ENCODE measurements at regions not wholly inside any gene's neighbourhood (a gene's known extent, or its start where the extent isn't known, plus 50 kb on each side); places are given as distances from the start of the nearest gene placed in this dataset.

- H3K4me3 ChIP-seq (ENCODE audit: low read depth in 1 of 2, low read length in 2 of 2) = no peak overlapping the region
- no peak overlapping the region for H3K27ac ChIP-seq (ENCODE audit: low read depth, low read length)
- H3K36me3 ChIP-seq (ENCODE audit: insufficient read depth, low read length) = no peaks in the 10 kb centered on the region
- no peak overlapping the region for H3K9ac ChIP-seq (ENCODE audit: low read length)
- no peaks in the 10 kb centered on the region for H3K9me3 ChIP-seq (ENCODE audit: low read length)
- no peaks in the 10 kb centered on the region for H3K4me1 ChIP-seq (ENCODE audit: insufficient read depth, low read length)
- no peaks in the 10 kb centered on the region for H3K27me3 ChIP-seq (ENCODE audit: control insufficient read depth in 1 of 2, insufficient read depth in 2 of 2, low read length in 2 of 2)
Measured at GRCh38 chr6:130587778-130588520, 222.1 kb downstream of the TMEM200A start.

- H3K9ac ChIP-seq (ENCODE audit: low read length) = no peak overlapping the region
- no peaks in the 10 kb centered on the region for H3K4me1 ChIP-seq (ENCODE audit: insufficient read depth, low read length)
- no peaks in the 10 kb centered on the region for H3K27me3 ChIP-seq (ENCODE audit: control insufficient read depth in 1 of 2, insufficient read depth in 2 of 2, low read length in 2 of 2)
- H3K4me3 ChIP-seq (ENCODE audit: low read depth in 1 of 2, low read length in 2 of 2) = no peak overlapping the region
- H3K9me3 ChIP-seq (ENCODE audit: low read length) = no peaks in the 10 kb centered on the region
- no peaks in the 10 kb centered on the region for H3K36me3 ChIP-seq (ENCODE audit: insufficient read depth, low read length)
- H3K27ac ChIP-seq (ENCODE audit: low read depth, low read length) = no peak overlapping the region
Measured at GRCh38 chr6:130593200-130593599, 227.4 kb downstream of the TMEM200A start.

- no peak overlapping the region for H3K4me3 ChIP-seq (ENCODE audit: low read depth in 1 of 2, low read length in 2 of 2)
- no peaks in the 10 kb centered on the region for H3K27me3 ChIP-seq (ENCODE audit: control insufficient read depth in 1 of 2, insufficient read depth in 2 of 2, low read length in 2 of 2)
- no peak overlapping the region for H3K9ac ChIP-seq (ENCODE audit: low read length)
- H3K9me3 ChIP-seq (ENCODE audit: low read length) = no peaks in the 10 kb centered on the region
- no peaks in the 10 kb centered on the region for H3K36me3 ChIP-seq (ENCODE audit: insufficient read depth, low read length)
- no peaks in the 10 kb centered on the region for H3K4me1 ChIP-seq (ENCODE audit: insufficient read depth, low read length)
- H3K27ac ChIP-seq (ENCODE audit: low read depth, low read length) = no peak overlapping the region
Measured at GRCh38 chr6:130593948-130594347, 228.1 kb downstream of the TMEM200A start.

GRCh38 chr6:130598021-130598989 lies 228.9 kb upstream of the SMLR1 start:
- no peak overlapping the region for H3K9ac ChIP-seq (ENCODE audit: low read length)
- H3K4me1 ChIP-seq (ENCODE audit: insufficient read depth, low read length) = no peaks in the 10 kb centered on the region
- H3K27me3 ChIP-seq (ENCODE audit: control insufficient read depth in 1 of 2, insufficient read depth in 2 of 2, low read length in 2 of 2) = no peaks in the 10 kb centered on the region
- no peak overlapping the region for H3K27ac ChIP-seq (ENCODE audit: low read depth, low read length)
- no peak overlapping the region for H3K4me3 ChIP-seq (ENCODE audit: low read depth in 1 of 2, low read length in 2 of 2)
- H3K9me3 ChIP-seq (ENCODE audit: low read length) = no peaks in the 10 kb centered on the region
- no peaks in the 10 kb centered on the region for H3K36me3 ChIP-seq (ENCODE audit: insufficient read depth, low read length)

- Histone ChIP-seq H3K9me3 (ENCODE audit: low read length) (no peaks in the 10 kb centered on the region), H3K36me3 (ENCODE audit: insufficient read depth, low read length) (no peaks in the 10 kb centered on the region), H3K27me3 (ENCODE audit: control insufficient read depth in 1 of 2, insufficient read depth in 2 of 2, low read length in 2 of 2) (no peaks in the 10 kb centered on the region), H3K27ac (ENCODE audit: low read depth, low read length) (no peak overlapping the region), H3K4me1 (ENCODE audit: insufficient read depth, low read length) (no peaks in the 10 kb centered on the region), H3K9ac (ENCODE audit: low read length) (no peak overlapping the region), H3K4me3 (ENCODE audit: low read depth in 1 of 2, low read length in 2 of 2) (no peak overlapping the region)
Measured at GRCh38 chr6:130600880-130601341, 226.3 kb upstream of the SMLR1 start.

- Histone ChIP-seq H3K27me3 (ENCODE audit: control insufficient read depth in 1 of 2, insufficient read depth in 2 of 2, low read length in 2 of 2) (no peaks in the 10 kb centered on the region), H3K9me3 (ENCODE audit: low read length) (no peaks in the 10 kb centered on the region), H3K36me3 (ENCODE audit: insufficient read depth, low read length) (no peaks in the 10 kb centered on the region), H3K4me3 (ENCODE audit: low read depth in 1 of 2, low read length in 2 of 2) (no peak overlapping the region), H3K4me1 (ENCODE audit: insufficient read depth, low read length) (no peaks in the 10 kb centered on the region), H3K9ac (ENCODE audit: low read length) (no peak overlapping the region), H3K27ac (ENCODE audit: low read depth, low read length) (no peak overlapping the region)
Measured at GRCh38 chr6:130602151-130602770, 224.9 kb upstream of the SMLR1 start.

- Histone ChIP-seq H3K27me3 (ENCODE audit: control insufficient read depth in 1 of 2, insufficient read depth in 2 of 2, low read length in 2 of 2) (no peaks in the 10 kb centered on the region), H3K36me3 (ENCODE audit: insufficient read depth, low read length) (no peaks in the 10 kb centered on the region), H3K4me3 (ENCODE audit: low read depth in 1 of 2, low read length in 2 of 2) (no peak overlapping the region), H3K9me3 (ENCODE audit: low read length) (no peaks in the 10 kb centered on the region), H3K27ac (ENCODE audit: low read depth, low read length) (no peak overlapping the region), H3K9ac (ENCODE audit: low read length) (no peak overlapping the region), H3K4me1 (ENCODE audit: insufficient read depth, low read length) (no peaks in the 10 kb centered on the region)
Measured at GRCh38 chr6:130603391-130603790, 223.8 kb upstream of the SMLR1 start.

- no peak overlapping the region for H3K9ac ChIP-seq (ENCODE audit: low read length)
- no peaks in the 10 kb centered on the region for H3K36me3 ChIP-seq (ENCODE audit: insufficient read depth, low read length)
- no peak overlapping the region for H3K4me3 ChIP-seq (ENCODE audit: low read depth in 1 of 2, low read length in 2 of 2)
- H3K27ac ChIP-seq (ENCODE audit: low read depth, low read length) = no peak overlapping the region
- no peaks in the 10 kb centered on the region for H3K9me3 ChIP-seq (ENCODE audit: low read length)
- H3K27me3 ChIP-seq (ENCODE audit: control insufficient read depth in 1 of 2, insufficient read depth in 2 of 2, low read length in 2 of 2) = no peaks in the 10 kb centered on the region
- H3K4me1 ChIP-seq (ENCODE audit: insufficient read depth, low read length) = no peaks in the 10 kb centered on the region
Measured at GRCh38 chr6:130604841-130605399, 222.3 kb upstream of the SMLR1 start.

GRCh38 chr6:130610303-130610702 lies 216.9 kb upstream of the SMLR1 start:
- no peaks in the 10 kb centered on the region for H3K4me1 ChIP-seq (ENCODE audit: insufficient read depth, low read length)
- H3K36me3 ChIP-seq (ENCODE audit: insufficient read depth, low read length) = no peaks in the 10 kb centered on the region
- H3K27me3 ChIP-seq (ENCODE audit: control insufficient read depth in 1 of 2, insufficient read depth in 2 of 2, low read length in 2 of 2) = no peaks in the 10 kb centered on the region
- H3K9me3 ChIP-seq (ENCODE audit: low read length) = no peaks in the 10 kb centered on the region
- H3K9ac ChIP-seq (ENCODE audit: low read length) = no peak overlapping the region
- H3K4me3 ChIP-seq (ENCODE audit: low read depth in 1 of 2, low read length in 2 of 2) = no peak overlapping the region
- H3K27ac ChIP-seq (ENCODE audit: low read depth, low read length) = no peak overlapping the region

GRCh38 chr6:130611366-130611765 lies 215.8 kb upstream of the SMLR1 start:
- H3K36me3 ChIP-seq (ENCODE audit: insufficient read depth, low read length) = no peaks in the 10 kb centered on the region
- no peak overlapping the region for H3K9ac ChIP-seq (ENCODE audit: low read length)
- no peaks in the 10 kb centered on the region for H3K9me3 ChIP-seq (ENCODE audit: low read length)
- H3K27ac ChIP-seq (ENCODE audit: low read depth, low read length) = no peak overlapping the region
- no peaks in the 10 kb centered on the region for H3K4me1 ChIP-seq (ENCODE audit: insufficient read depth, low read length)
- no peak overlapping the region for H3K4me3 ChIP-seq (ENCODE audit: low read depth in 1 of 2, low read length in 2 of 2)
- H3K27me3 ChIP-seq (ENCODE audit: control insufficient read depth in 1 of 2, insufficient read depth in 2 of 2, low read length in 2 of 2) = no peaks in the 10 kb centered on the region

GRCh38 chr6:130613176-130613575 lies 214.0 kb upstream of the SMLR1 start:
- no peaks in the 10 kb centered on the region for H3K36me3 ChIP-seq (ENCODE audit: insufficient read depth, low read length)
- H3K27me3 ChIP-seq (ENCODE audit: control insufficient read depth in 1 of 2, insufficient read depth in 2 of 2, low read length in 2 of 2) = no peaks in the 10 kb centered on the region
- no peaks in the 10 kb centered on the region for H3K9me3 ChIP-seq (ENCODE audit: low read length)
- no peak overlapping the region for H3K9ac ChIP-seq (ENCODE audit: low read length)
- no peak overlapping the region for H3K4me3 ChIP-seq (ENCODE audit: low read depth in 1 of 2, low read length in 2 of 2)
- H3K4me1 ChIP-seq (ENCODE audit: insufficient read depth, low read length) = no peaks in the 10 kb centered on the region
- no peak overlapping the region for H3K27ac ChIP-seq (ENCODE audit: low read depth, low read length)
